ENCODE measurements at regions not wholly inside any gene's neighbourhood (a gene's known extent, or its start where the extent isn't known, plus 50 kb on each side); places are given as distances from the start of the nearest gene placed in this dataset.

DNA sequence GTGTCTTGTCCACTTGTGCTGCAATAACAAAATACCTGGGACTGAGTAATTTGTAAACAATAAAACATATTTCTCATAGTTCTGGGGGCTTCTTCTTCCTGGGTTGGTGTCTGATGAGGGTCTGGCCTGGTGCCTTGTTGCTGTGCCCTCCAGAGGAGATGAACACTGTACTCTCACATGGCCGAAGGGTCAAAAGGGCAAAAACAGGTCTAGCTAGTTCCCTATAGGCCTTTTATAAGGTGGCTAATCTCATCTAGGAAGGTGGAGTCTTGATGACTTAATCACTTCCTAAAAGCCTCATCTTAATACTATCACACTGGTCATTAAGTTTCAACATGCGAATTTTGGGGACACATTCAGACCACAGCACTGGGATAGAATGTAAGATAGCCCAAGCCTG is 228.4 kb downstream of the TLE3 start:
- H3K36me3 ChIP-seq (replicated peaks; ENCODE audit: insufficient read depth, low read length), result no peaks in the 10 kb centered on the region
- no peaks in the 10 kb centered on the region for H3K79me2 ChIP-seq (ENCODE audit: low read length)
- no peak for DNase-seq
- H3K9me2 ChIP-seq (replicated peaks; ENCODE audit: insufficient read depth, low read length), result no peaks in the 10 kb centered on the region
- no peaks in the 10 kb centered on the region for H3K27me3 ChIP-seq (replicated peaks; ENCODE audit: insufficient read depth, low read length)
- TF ChIP-seq EZH2 (optimal IDR thresholded peaks at IDR 0.05; ENCODE audit: low read depth, low read length), result no peak
- TF ChIP-seq, protein P1, sequence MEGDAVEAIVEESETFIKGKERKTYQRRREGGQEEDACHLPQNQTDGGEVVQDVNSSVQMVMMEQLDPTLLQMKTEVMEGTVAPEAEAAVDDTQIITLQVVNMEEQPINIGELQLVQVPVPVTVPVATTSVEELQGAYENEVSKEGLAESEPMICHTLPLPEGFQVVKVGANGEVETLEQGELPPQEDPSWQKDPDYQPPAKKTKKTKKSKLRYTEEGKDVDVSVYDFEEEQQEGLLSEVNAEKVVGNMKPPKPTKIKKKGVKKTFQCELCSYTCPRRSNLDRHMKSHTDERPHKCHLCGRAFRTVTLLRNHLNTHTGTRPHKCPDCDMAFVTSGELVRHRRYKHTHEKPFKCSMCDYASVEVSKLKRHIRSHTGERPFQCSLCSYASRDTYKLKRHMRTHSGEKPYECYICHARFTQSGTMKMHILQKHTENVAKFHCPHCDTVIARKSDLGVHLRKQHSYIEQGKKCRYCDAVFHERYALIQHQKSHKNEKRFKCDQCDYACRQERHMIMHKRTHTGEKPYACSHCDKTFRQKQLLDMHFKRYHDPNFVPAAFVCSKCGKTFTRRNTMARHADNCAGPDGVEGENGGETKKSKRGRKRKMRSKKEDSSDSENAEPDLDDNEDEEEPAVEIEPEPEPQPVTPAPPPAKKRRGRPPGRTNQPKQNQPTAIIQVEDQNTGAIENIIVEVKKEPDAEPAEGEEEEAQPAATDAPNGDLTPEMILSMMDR (IDR thresholded peaks at IDR 0.05; ENCODE audit: low read length), result no peak
- no peak for TF ChIP-seq EZH2phosphoT487 (IDR thresholded peaks at IDR 0.05; ENCODE audit: low read length)
- no peaks in the 10 kb centered on the region for H4K20me1 ChIP-seq (ENCODE audit: insufficient read depth, low read length)
- no peaks in the 10 kb centered on the region for H3K9me3 ChIP-seq (replicated peaks; ENCODE audit: insufficient read depth, low read length)
- H3F3A ChIP-seq (ENCODE audit: insufficient read depth, low read length), result peaks cover 8% of the 10 kb centered on the region; the same call in 1 of the 2 replicates
- no peak overlapping the region for H2AFZ ChIP-seq (ENCODE audit: low read length)
- no peak overlapping the region for H3K9ac ChIP-seq (ENCODE audit: low read length)
- H3K4me1 ChIP-seq (ENCODE audit: low read length), result peaks cover 20% of the 10 kb centered on the region
- no peak overlapping the region for H3K4me3 ChIP-seq (ENCODE audit: low read length)
- peak overlapping the region; percentile 16; the same call in 1 of the 2 replicates for H3K27ac ChIP-seq (ENCODE audit: low read length)
- H3K4me2 ChIP-seq (ENCODE audit: low read depth, low read length), result no peak overlapping the region

DNA sequence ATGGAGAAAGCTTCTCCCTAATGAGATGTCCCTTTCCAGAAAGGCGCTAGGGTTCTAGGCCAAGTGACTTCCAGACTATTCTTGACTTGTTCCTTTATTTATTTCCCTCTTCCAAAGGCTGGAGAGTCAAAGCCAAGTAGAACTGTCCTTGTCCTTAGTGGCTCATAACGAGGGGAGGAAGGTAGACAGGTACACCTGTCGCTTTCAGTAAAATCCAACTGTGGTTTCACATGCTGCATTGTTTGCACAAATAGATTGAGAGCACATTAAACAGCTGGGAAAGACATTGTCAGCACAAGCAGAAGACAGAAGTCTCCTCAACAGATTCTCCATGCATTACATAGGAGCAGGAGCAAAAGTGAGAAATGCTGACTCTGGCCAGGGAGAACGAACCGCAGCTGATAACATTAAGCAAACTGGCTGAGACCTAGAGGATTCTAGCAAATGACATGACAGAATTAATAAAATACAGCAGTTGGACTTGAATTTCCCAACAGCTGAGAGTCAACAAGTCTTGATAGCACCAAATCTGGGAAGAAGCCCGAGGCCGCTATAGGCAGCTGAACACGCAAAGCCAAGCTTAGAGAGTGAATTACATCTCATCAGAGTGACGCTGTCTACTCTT is 227.7 kb downstream of the TLE3 start:
- Histone ChIP-seq H3K4me3 (ENCODE audit: low read length) (no peak overlapping the region), H3K9me2 (replicated peaks; ENCODE audit: insufficient read depth, low read length) (no peaks in the 10 kb centered on the region), H3K27ac (ENCODE audit: low read length) (peak overlapping the region; percentile 34; the same call in 1 of the 2 replicates), H3K4me2 (ENCODE audit: low read depth, low read length) (peak overlapping the region; percentile 49), H3F3A (ENCODE audit: insufficient read depth, low read length) (peaks cover 8% of the 10 kb centered on the region; the same call in 1 of the 2 replicates), H3K9ac (ENCODE audit: low read length) (no peak overlapping the region), H3K9me3 (replicated peaks; ENCODE audit: insufficient read depth, low read length) (no peaks in the 10 kb centered on the region), H3K4me1 (ENCODE audit: low read length) (peaks cover 20% of the 10 kb centered on the region), H4K20me1 (ENCODE audit: insufficient read depth, low read length) (no peaks in the 10 kb centered on the region), H3K79me2 (ENCODE audit: low read length) (no peaks in the 10 kb centered on the region), H2AFZ (ENCODE audit: low read length) (no peak overlapping the region), H3K27me3 (replicated peaks; ENCODE audit: insufficient read depth, low read length) (no peaks in the 10 kb centered on the region), H3K36me3 (replicated peaks; ENCODE audit: insufficient read depth, low read length) (no peaks in the 10 kb centered on the region)
- DNase-seq, result peak; percentile 71
- TF ChIP-seq, protein P1 (IDR thresholded peaks at IDR 0.05; ENCODE audit: low read length), result no peak
- no peak for TF ChIP-seq EZH2 (optimal IDR thresholded peaks at IDR 0.05; ENCODE audit: low read depth, low read length)
- TF ChIP-seq EZH2phosphoT487 (IDR thresholded peaks at IDR 0.05; ENCODE audit: low read length), result no peak

DNA sequence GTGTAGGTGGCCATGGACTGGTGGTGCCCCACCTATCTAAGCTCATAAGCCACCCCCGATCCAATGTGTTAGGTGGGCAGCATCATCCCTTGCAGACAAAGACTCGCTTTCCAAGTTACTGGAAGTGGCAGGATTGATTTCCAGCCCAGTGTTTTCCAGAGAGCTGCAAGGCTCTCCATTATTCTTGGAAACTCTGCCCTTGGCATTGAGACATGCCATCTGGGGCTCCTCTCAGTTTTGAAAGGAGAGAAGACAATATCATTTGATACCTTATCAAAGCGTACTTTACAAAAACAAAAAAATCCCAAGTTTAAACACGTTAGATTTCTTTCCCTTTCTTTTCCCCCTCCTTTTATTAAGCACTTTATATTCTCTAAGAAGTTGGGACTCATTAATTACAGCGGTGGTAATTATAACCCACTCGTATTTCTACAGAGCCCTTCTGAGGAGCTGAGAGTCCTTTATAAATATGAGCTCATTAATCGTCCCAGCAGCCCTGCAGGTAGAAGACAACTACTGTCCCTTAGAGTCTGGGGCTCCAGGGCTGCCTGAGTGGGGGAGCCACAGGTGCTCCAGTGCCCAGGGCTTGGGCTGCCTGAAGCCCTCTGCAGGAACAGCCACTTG is 226.1 kb downstream of the TLE3 start:
- Histone ChIP-seq H3K4me2 (ENCODE audit: low read depth, low read length) (no peak overlapping the region), H3K79me2 (ENCODE audit: low read length) (no peaks in the 10 kb centered on the region), H3K27me3 (replicated peaks; ENCODE audit: insufficient read depth, low read length) (no peaks in the 10 kb centered on the region), H3K36me3 (replicated peaks; ENCODE audit: insufficient read depth, low read length) (no peaks in the 10 kb centered on the region), H3K27ac (ENCODE audit: low read length) (no peak overlapping the region), H3K4me3 (ENCODE audit: low read length) (no peak overlapping the region), H4K20me1 (ENCODE audit: insufficient read depth, low read length) (no peaks in the 10 kb centered on the region), H3K4me1 (ENCODE audit: low read length) (peaks cover 20% of the 10 kb centered on the region), H3K9ac (ENCODE audit: low read length) (no peak overlapping the region), H3F3A (ENCODE audit: insufficient read depth, low read length) (peaks cover 8% of the 10 kb centered on the region; the same call in 1 of the 2 replicates), H2AFZ (ENCODE audit: low read length) (no peak overlapping the region), H3K9me3 (replicated peaks; ENCODE audit: insufficient read depth, low read length) (no peaks in the 10 kb centered on the region), H3K9me2 (replicated peaks; ENCODE audit: insufficient read depth, low read length) (no peaks in the 10 kb centered on the region)
- TF ChIP-seq EZH2phosphoT487 (IDR thresholded peaks at IDR 0.05; ENCODE audit: low read length) (no peak), EZH2 (optimal IDR thresholded peaks at IDR 0.05; ENCODE audit: low read depth, low read length) (no peak)
- TF ChIP-seq, protein P1 (IDR thresholded peaks at IDR 0.05; ENCODE audit: low read length), result no peak
- no peak for DNase-seq

Data from MM.1S (cell line).